Limb (tissue), 2 donors: ENCODE measurements at regions not wholly inside any gene's neighbourhood (a gene's known extent, or its start where the extent isn't known, plus 50 kb on each side); places are given as distances from the start of the nearest gene placed in this dataset.
"Not testable (repeated sequence)": the region's sequence is repeated elsewhere in the genome, so short reads cannot be mapped to it uniquely, and the experiment has no call there.

ENCODE experiments used
- DNase-seq, 2 donors: peaks; one replicate each; pipeline ENCODE4 v3.0.0-alpha.2; 2016; ENCODE audit errors: extremely low spot score in 2 of 2

- no peak for DNase-seq
Measured at GRCh38 chr11:45388472-45388871, 102.3 kb upstream of the SYT13 start.

- DNase-seq: not testable (repeated sequence)
Measured at GRCh38 chr11:45387885-45388284, 101.7 kb upstream of the SYT13 start.

GRCh38 chr11:45386972-45387371 lies 100.8 kb upstream of the SYT13 start:
- DNase-seq: no peak

GRCh38 chr11:45385844-45386243 lies 99.7 kb upstream of the SYT13 start:
- no peak for DNase-seq

- DNase-seq: no peak
Measured at GRCh38 chr11:45385423-45385822, 99.3 kb upstream of the SYT13 start.

- no peak for DNase-seq
Measured at GRCh38 chr11:45384711-45385241, 98.6 kb upstream of the SYT13 start.

GRCh38 chr11:45384016-45384415 lies 97.9 kb upstream of the SYT13 start:
- DNase-seq: no peak

- DNase-seq: no peak
Measured at GRCh38 chr11:45383224-45383623, 97.1 kb upstream of the SYT13 start.

- DNase-seq: no peak
Measured at GRCh38 chr11:45382133-45382878, 96.2 kb upstream of the SYT13 start.

GRCh38 chr11:45379162-45379863 lies 93.2 kb upstream of the SYT13 start:
- no peak for DNase-seq

- DNase-seq: no peak
Measured at GRCh38 chr11:45378516-45378915, 92.4 kb upstream of the SYT13 start.

- DNase-seq: peak in 1 of 2 donors; percentile 53
Measured at GRCh38 chr11:45374653-45375059, 88.5 kb upstream of the SYT13 start.

- DNase-seq: no peak
Measured at GRCh38 chr11:45374130-45374529, 88.0 kb upstream of the SYT13 start.

- DNase-seq: no peak
Measured at GRCh38 chr11:45373506-45374035, 87.4 kb upstream of the SYT13 start.

- DNase-seq: not testable (repeated sequence)
Measured at GRCh38 chr11:45372414-45372813, 86.3 kb upstream of the SYT13 start.

- DNase-seq: peak; percentile 78 to 90
Measured at GRCh38 chr11:45371251-45372115, 85.3 kb upstream of the SYT13 start.

GRCh38 chr11:45369313-45369712 lies 83.2 kb upstream of the SYT13 start:
- peak in 1 of 2 donors; percentile 19 for DNase-seq

- no peak for DNase-seq
Measured at GRCh38 chr11:45368697-45369096, 82.6 kb upstream of the SYT13 start.

- no peak for DNase-seq
Measured at GRCh38 chr11:45366619-45367190, 80.6 kb upstream of the SYT13 start.

- DNase-seq: no peak
Measured at GRCh38 chr11:45365961-45366618, 79.9 kb upstream of the SYT13 start.

GRCh38 chr11:45362636-45363035 lies 76.5 kb upstream of the SYT13 start:
- no peak for DNase-seq
